ENCODE measurements at regions not wholly inside any gene's neighbourhood (a gene's known extent, or its start where the extent isn't known, plus 50 kb on each side); places are given as distances from the start of the nearest gene placed in this dataset.
"Not testable (repeated sequence)": the region's sequence is repeated elsewhere in the genome, so short reads cannot be mapped to it uniquely, and the experiment has no call there.

- H3K4me2 ChIP-seq = no peak overlapping the region
- no peak overlapping the region for H3K4me3 ChIP-seq
- H3K4me1 ChIP-seq = no peaks in the 10 kb centered on the region
- no peaks in the 10 kb centered on the region for H4K20me1 ChIP-seq
- no peaks in the 10 kb centered on the region for H3K36me3 ChIP-seq
- H3K27ac ChIP-seq = no peak overlapping the region
- no peak for TF ChIP-seq Cebpa-rat (IDR thresholded peaks at IDR 0.05)
- no peaks in the 10 kb centered on the region for H3K27me3 ChIP-seq
- no peak overlapping the region for H3K9ac ChIP-seq
- no peaks in the 10 kb centered on the region for H3K9me3 ChIP-seq
Measured at GRCh38 chr7:79774150-79774549, 320.7 kb upstream of the MAGI2 start.

- H3K27ac ChIP-seq = no peak overlapping the region
- H3K4me2 ChIP-seq = no peak overlapping the region
- H3K27me3 ChIP-seq = no peaks in the 10 kb centered on the region
- no peak overlapping the region for H3K4me3 ChIP-seq
- no peaks in the 10 kb centered on the region for H4K20me1 ChIP-seq
- H3K9me3 ChIP-seq = peaks cover 10% of the 10 kb centered on the region
- no peak for TF ChIP-seq Cebpa-rat (IDR thresholded peaks at IDR 0.05)
- H3K9ac ChIP-seq = no peak overlapping the region
- H3K4me1 ChIP-seq = no peaks in the 10 kb centered on the region
- H3K36me3 ChIP-seq = no peaks in the 10 kb centered on the region
Measured at GRCh38 chr7:79770970-79771369, 317.5 kb upstream of the MAGI2 start.

- TF ChIP-seq Cebpa-rat (IDR thresholded peaks at IDR 0.05) = no peak
- Histone ChIP-seq H3K36me3 (no peaks in the 10 kb centered on the region), H3K27ac (no peak overlapping the region), H4K20me1 (no peaks in the 10 kb centered on the region), H3K9ac (no peak overlapping the region), H3K4me1 (no peaks in the 10 kb centered on the region), H3K4me3 (no peak overlapping the region), H3K4me2 (no peak overlapping the region), H3K9me3 (peaks cover 10% of the 10 kb centered on the region), H3K27me3 (no peaks in the 10 kb centered on the region)
Measured at GRCh38 chr7:79770063-79770462, 316.6 kb upstream of the MAGI2 start.

GRCh38 chr7:79767876-79768560 lies 314.6 kb upstream of the MAGI2 start:
- not testable (repeated sequence) for H3K4me1 ChIP-seq, H3K4me3 ChIP-seq, H3K36me3 ChIP-seq, H4K20me1 ChIP-seq, H3K4me2 ChIP-seq, H3K27ac ChIP-seq, H3K9ac ChIP-seq, H3K27me3 ChIP-seq
- peaks cover 10% of the 10 kb centered on the region for H3K9me3 ChIP-seq

GRCh38 chr7:79767192-79767591 lies 313.7 kb upstream of the MAGI2 start:
- H3K9ac ChIP-seq, H3K27me3 ChIP-seq, H3K4me3 ChIP-seq, H4K20me1 ChIP-seq, H3K4me2 ChIP-seq, H3K27ac ChIP-seq, H3K36me3 ChIP-seq, H3K4me1 ChIP-seq: not testable (repeated sequence)
- H3K9me3 ChIP-seq = peaks cover 10% of the 10 kb centered on the region

- Histone ChIP-seq H3K9ac (no peak overlapping the region), H3K4me1 (no peaks in the 10 kb centered on the region), H3K4me3 (no peak overlapping the region), H3K9me3 (no peaks in the 10 kb centered on the region), H4K20me1 (no peaks in the 10 kb centered on the region), H3K27me3 (no peaks in the 10 kb centered on the region), H3K4me2 (no peak overlapping the region), H3K36me3 (no peaks in the 10 kb centered on the region), H3K27ac (no peak overlapping the region)
- no peak for TF ChIP-seq Cebpa-rat (IDR thresholded peaks at IDR 0.05)
Measured at GRCh38 chr7:79761876-79762429, 308.5 kb upstream of the MAGI2 start.

GRCh38 chr7:79750941-79751340 lies 297.5 kb upstream of the MAGI2 start:
- not testable (repeated sequence) for H3K9me3 ChIP-seq, H3K27me3 ChIP-seq, H4K20me1 ChIP-seq, H3K9ac ChIP-seq, H3K27ac ChIP-seq, H3K4me1 ChIP-seq, H3K4me3 ChIP-seq, H3K4me2 ChIP-seq, H3K36me3 ChIP-seq

GRCh38 chr7:79749856-79750255 lies 296.4 kb upstream of the MAGI2 start:
- TF ChIP-seq Cebpa-rat (IDR thresholded peaks at IDR 0.05) = no peak
- no peak overlapping the region for H3K4me2 ChIP-seq
- no peak overlapping the region for H3K4me3 ChIP-seq
- H3K4me1 ChIP-seq = no peaks in the 10 kb centered on the region
- H3K27me3 ChIP-seq = no peaks in the 10 kb centered on the region
- H3K9ac ChIP-seq = no peak overlapping the region
- H4K20me1 ChIP-seq = no peaks in the 10 kb centered on the region
- H3K36me3 ChIP-seq = no peaks in the 10 kb centered on the region
- no peak overlapping the region for H3K27ac ChIP-seq
- H3K9me3 ChIP-seq = no peaks in the 10 kb centered on the region

GRCh38 chr7:79741684-79742083 lies 288.2 kb upstream of the MAGI2 start:
- Histone ChIP-seq H4K20me1 (no peaks in the 10 kb centered on the region), H3K9ac (no peak overlapping the region)

GRCh38 chr7:79740076-79740475 lies 286.6 kb upstream of the MAGI2 start:
- Histone ChIP-seq H3K4me1 (no peaks in the 10 kb centered on the region), H3K27ac (no peak overlapping the region), H3K36me3 (no peaks in the 10 kb centered on the region), H4K20me1 (no peaks in the 10 kb centered on the region), H3K9ac (no peak overlapping the region), H3K4me3 (no peak overlapping the region), H3K9me3 (peaks cover 8% of the 10 kb centered on the region; the same call in 1 of the 2 replicates), H3K4me2 (no peak overlapping the region), H3K27me3 (no peaks in the 10 kb centered on the region)
- TF ChIP-seq Cebpa-rat (IDR thresholded peaks at IDR 0.05) = no peak

More at GRCh38 chr7:79741684-79742083, 288.2 kb upstream of the MAGI2 start:
- TF ChIP-seq Cebpa-rat (IDR thresholded peaks at IDR 0.05) = no peak
- no peak overlapping the region for H3K4me3 ChIP-seq
- H3K4me1 ChIP-seq = no peaks in the 10 kb centered on the region
- H3K27ac ChIP-seq = no peak overlapping the region
- H3K27me3 ChIP-seq = no peaks in the 10 kb centered on the region
- H3K9me3 ChIP-seq = peaks cover 8% of the 10 kb centered on the region; the same call in 1 of the 2 replicates
- no peaks in the 10 kb centered on the region for H3K36me3 ChIP-seq
- no peak overlapping the region for H3K4me2 ChIP-seq

GRCh38 chr7:79739036-79739709 lies 285.7 kb upstream of the MAGI2 start:
- not testable (repeated sequence) for H3K9ac ChIP-seq, H3K36me3 ChIP-seq, H3K27ac ChIP-seq, H3K9me3 ChIP-seq, H3K4me3 ChIP-seq, H3K4me2 ChIP-seq, H3K27me3 ChIP-seq, H3K4me1 ChIP-seq, H4K20me1 ChIP-seq

Measured in BLaER1 (cell line).